Neural cell (in vitro differentiated cells): ENCODE measurements at regions not wholly inside any gene's neighbourhood (a gene's known extent, or its start where the extent isn't known, plus 50 kb on each side); places are given as distances from the start of the nearest gene placed in this dataset.

Source experiments
- H2AFZ ChIP-seq: fragments of 200-600, 300-800 bp; sonication (generic), shearing (Covaris generic); 2 replicates; pipeline ENCODE4 v1.6.0; 2014; ENCODE audit warnings: low read depth, mild to moderate bottlenecking, antibody characterized with exemption, low read length, moderate library complexity
- H3F3A ChIP-seq: fragments of 200-600 bp; shearing (Covaris generic); 2 replicates; pipeline ENCODE4 v1.6.1; 2016; ENCODE audit warnings: mild to moderate bottlenecking, moderate library complexity, mixed read lengths, antibody characterized with exemption, low read length; ENCODE audit not compliant: insufficient read depth, poor library complexity, severe bottlenecking
- H3K27ac ChIP-seq: fragments of 200-600, 300-800 bp; sonication (generic), shearing (Covaris generic); 2 replicates; pipeline ENCODE4 v1.5.1; 2014; ENCODE audit warnings: mild to moderate bottlenecking, low read length, moderate library complexity
- H3K27me3 ChIP-seq: fragments of 300-800, 200-600 bp; sonication (generic), shearing (Covaris generic); 2 replicates; pipeline ENCODE4 v1.6.0; 2014; ENCODE audit warnings: mild to moderate bottlenecking, low read depth, low read length, moderate library complexity; ENCODE audit not compliant: insufficient read depth
- H3K36me3 ChIP-seq: fragments of 300-800, 200-600 bp; sonication (generic), shearing (Covaris generic); 2 replicates; pipeline ENCODE4 v1.5.1; 2014; ENCODE audit warnings: mild to moderate bottlenecking, antibody characterized with exemption, low read length, moderate library complexity; ENCODE audit not compliant: insufficient read depth
- H3K4me2 ChIP-seq: fragments of 300-800, 200-600 bp; sonication (generic), shearing (Covaris generic); 2 replicates; pipeline ENCODE4 v1.6.0; 2014; ENCODE audit warnings: mild to moderate bottlenecking, low read length
- H3K4me3 ChIP-seq: fragments of 300-800, 200-600 bp; sonication (generic), shearing (Covaris generic); 2 replicates; pipeline ENCODE4 v1.5.1; 2014; ENCODE audit warnings: mild to moderate bottlenecking, low read length, moderate library complexity
- H3K79me2 ChIP-seq: fragments of 200-600 bp; shearing (Covaris generic); replicated peaks from 2 replicates; pipeline ENCODE4 v1.6.0; 2014; ENCODE audit warnings: mild to moderate bottlenecking, low read length, moderate library complexity; ENCODE audit not compliant: insufficient read depth
- H3K9ac ChIP-seq: fragments of 300-800, 200-600 bp; sonication (generic), shearing (Covaris generic); 2 replicates; pipeline ENCODE4 v1.6.1; 2016; ENCODE audit warnings: mild to moderate bottlenecking, low read length, mixed read lengths
- H3K9me2 ChIP-seq: fragments of 200-600 bp; shearing (Covaris generic); 2 replicates; pipeline ENCODE4 v1.6.1; 2016; ENCODE audit warnings: mild to moderate bottlenecking, low read length, mixed read lengths; ENCODE audit not compliant: insufficient read depth
- H3K9me3 ChIP-seq: fragments of 200-600, 300-800 bp; sonication (generic), shearing (Covaris generic); 2 replicates; pipeline ENCODE4 v1.6.1; 2016; ENCODE audit warnings: mild to moderate bottlenecking, mixed run types, low read length, moderate library complexity, mixed read lengths
- H4K20me1 ChIP-seq: fragments of 200-600 bp; shearing (Covaris generic); 2 replicates; pipeline ENCODE4 v1.6.1; 2016; ENCODE audit warnings: mild to moderate bottlenecking, mixed run types; ENCODE audit not compliant: insufficient read depth
- EP300 ChIP-seq: fragments of 450-650 bp; conservative IDR thresholded peaks from 2 replicates; pipeline ENCODE4 v1.6.1; 2014; ENCODE audit warnings: antibody characterized with exemption, mild to moderate bottlenecking, moderate library complexity; ENCODE audit not compliant: poor library complexity, severe bottlenecking
- EZH2 ChIP-seq: fragments of 200-600, 300-800 bp; shearing (Covaris generic), sonication (generic); IDR thresholded peaks from 2 replicates; pipeline ENCODE4 v1.6.1; 2014; ENCODE audit warnings: antibody characterized with exemption, low read length, borderline replicate concordance, mild to moderate bottlenecking; ENCODE audit not compliant: insufficient read depth, poor library complexity, severe bottlenecking
- MXI1 ChIP-seq: fragments of 450-650 bp; conservative IDR thresholded peaks from 2 replicates; pipeline ENCODE4 v1.6.1; 2014; ENCODE audit warnings: antibody characterized with exemption, mild to moderate bottlenecking; ENCODE audit not compliant: poor library complexity, severe bottlenecking
- POLR2AphosphoS5 ChIP-seq: IDR thresholded peaks from 2 replicates; pipeline ENCODE4 v1.6.1; 2012
- RAD21 ChIP-seq: fragments of 450-650 bp; conservative IDR thresholded peaks from 2 replicates; pipeline ENCODE4 v1.6.1; 2014; ENCODE audit warnings: antibody characterized with exemption, mild to moderate bottlenecking, moderate library complexity
- REST ChIP-seq: IDR thresholded peaks from 2 replicates; pipeline ENCODE4 v1.6.1; 2012; ENCODE audit warnings: borderline replicate concordance
- SMC3 ChIP-seq: fragments of 450-650 bp; conservative IDR thresholded peaks from 2 replicates; pipeline ENCODE4 v1.6.1; 2014; ENCODE audit warnings: antibody characterized with exemption, mild to moderate bottlenecking, moderate library complexity; ENCODE audit not compliant: poor library complexity
- TAF1 ChIP-seq: IDR thresholded peaks from 2 replicates; pipeline ENCODE4 v1.6.1; 2012; ENCODE audit warnings: low read depth
- TF ChIP-seq, protein P1 (sequence below): fragments of 450-650 bp; IDR thresholded peaks from 2 replicates; pipeline ENCODE4 v1.5.1; 2014; ENCODE audit warnings: antibody characterized with exemption, mild to moderate bottlenecking, moderate library complexity; ENCODE audit not compliant: poor library complexity, severe bottlenecking

DNA sequence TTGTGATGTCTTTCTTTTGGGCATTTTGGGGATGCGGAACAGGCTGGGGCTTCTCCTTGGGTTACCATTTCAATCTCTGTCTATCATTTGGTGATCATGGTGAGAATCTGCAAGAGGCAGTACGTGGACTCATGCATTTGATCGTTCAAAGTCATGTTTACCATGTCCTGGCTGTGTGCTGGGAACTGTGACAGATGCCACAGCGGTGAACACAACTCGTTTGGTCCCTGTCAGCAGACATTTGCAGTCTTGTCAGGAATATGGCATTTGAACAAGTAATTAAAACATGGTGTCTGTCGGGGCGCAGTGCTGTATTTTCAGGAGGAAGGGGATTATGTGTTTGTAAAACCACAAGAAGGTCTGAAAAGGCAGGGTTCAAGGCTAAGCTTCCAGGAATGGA, 103.3 kb upstream of the IGSF21 start:
- Histone ChIP-seq H3K79me2 (no peaks in the 10 kb centered on the region), H3F3A (no peaks in the 10 kb centered on the region), H3K4me3 (no peak overlapping the region), H3K27ac (no peak overlapping the region), H3K36me3 (no peaks in the 10 kb centered on the region), H3K9ac (no peak overlapping the region), H2AFZ (no peak overlapping the region), H3K9me3 (no peaks in the 10 kb centered on the region), H3K27me3 (no peaks in the 10 kb centered on the region), H3K9me2 (no peaks in the 10 kb centered on the region), H3K4me2 (no peak overlapping the region), H4K20me1 (no peaks in the 10 kb centered on the region)
- no peak for TF ChIP-seq SMC3

DNA sequence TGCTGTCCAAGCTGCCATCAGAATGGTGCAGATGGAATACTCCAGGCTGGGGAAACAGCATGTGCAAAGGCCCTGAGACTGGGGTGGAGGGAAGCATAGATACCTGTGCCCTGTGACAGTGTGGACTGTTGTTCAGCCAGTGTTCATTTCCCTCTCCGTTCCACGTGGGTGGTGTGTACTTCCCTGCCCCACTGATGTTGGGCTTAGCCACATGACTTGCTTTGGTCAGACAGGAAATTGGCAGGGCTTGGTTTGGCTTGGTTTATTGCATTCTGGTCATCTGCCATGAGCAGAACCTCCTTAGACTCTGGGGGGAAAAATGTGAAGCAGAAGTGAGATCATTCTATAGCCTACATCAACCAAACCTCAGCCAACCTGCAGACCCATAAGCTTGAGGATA, 102.4 kb upstream of the IGSF21 start:
- Histone ChIP-seq H3K36me3 (no peaks in the 10 kb centered on the region), H3K27me3 (no peaks in the 10 kb centered on the region), H3K79me2 (no peaks in the 10 kb centered on the region), H2AFZ (no peak overlapping the region), H3K4me2 (no peak overlapping the region), H3F3A (no peaks in the 10 kb centered on the region), H3K9ac (no peak overlapping the region), H4K20me1 (no peaks in the 10 kb centered on the region), H3K4me3 (no peak overlapping the region), H3K9me3 (no peaks in the 10 kb centered on the region), H3K27ac (no peak overlapping the region), H3K9me2 (no peaks in the 10 kb centered on the region)
- TF ChIP-seq EZH2: no peak
- TF ChIP-seq POLR2AphosphoS5: no peak
- TF ChIP-seq, protein P1, sequence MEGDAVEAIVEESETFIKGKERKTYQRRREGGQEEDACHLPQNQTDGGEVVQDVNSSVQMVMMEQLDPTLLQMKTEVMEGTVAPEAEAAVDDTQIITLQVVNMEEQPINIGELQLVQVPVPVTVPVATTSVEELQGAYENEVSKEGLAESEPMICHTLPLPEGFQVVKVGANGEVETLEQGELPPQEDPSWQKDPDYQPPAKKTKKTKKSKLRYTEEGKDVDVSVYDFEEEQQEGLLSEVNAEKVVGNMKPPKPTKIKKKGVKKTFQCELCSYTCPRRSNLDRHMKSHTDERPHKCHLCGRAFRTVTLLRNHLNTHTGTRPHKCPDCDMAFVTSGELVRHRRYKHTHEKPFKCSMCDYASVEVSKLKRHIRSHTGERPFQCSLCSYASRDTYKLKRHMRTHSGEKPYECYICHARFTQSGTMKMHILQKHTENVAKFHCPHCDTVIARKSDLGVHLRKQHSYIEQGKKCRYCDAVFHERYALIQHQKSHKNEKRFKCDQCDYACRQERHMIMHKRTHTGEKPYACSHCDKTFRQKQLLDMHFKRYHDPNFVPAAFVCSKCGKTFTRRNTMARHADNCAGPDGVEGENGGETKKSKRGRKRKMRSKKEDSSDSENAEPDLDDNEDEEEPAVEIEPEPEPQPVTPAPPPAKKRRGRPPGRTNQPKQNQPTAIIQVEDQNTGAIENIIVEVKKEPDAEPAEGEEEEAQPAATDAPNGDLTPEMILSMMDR: no peak
- no peak for TF ChIP-seq REST
- no peak for TF ChIP-seq MXI1
- no peak for TF ChIP-seq SMC3
- TF ChIP-seq RAD21: no peak
- no peak for TF ChIP-seq EP300
- TF ChIP-seq TAF1: no peak
